ENCODE measurements at regions not wholly inside any gene's neighbourhood (a gene's known extent, or its start where the extent isn't known, plus 50 kb on each side); places are given as distances from the start of the nearest gene placed in this dataset.

- Mint-ChIP-seq H3K36me3 (ENCODE audit: low read depth) (no peaks in the 10 kb centered on the region), H3K4me3 (no peak overlapping the region), H3K9me3 (no peaks in the 10 kb centered on the region), H3K27ac (no peak overlapping the region), H3K4me1 (ENCODE audit: low read depth) (peaks cover 3% of the 10 kb centered on the region), H3K27me3 (ENCODE audit: low read depth) (peaks cover 7% of the 10 kb centered on the region)
Measured at GRCh38 chr9:588981-589380, 252.5 kb upstream of the DMRT1 start.

- Mint-ChIP-seq H3K27ac (no peak overlapping the region), H3K4me1 (ENCODE audit: low read depth) (peaks cover 3% of the 10 kb centered on the region), H3K4me3 (no peak overlapping the region), H3K27me3 (ENCODE audit: low read depth) (peaks cover 12% of the 10 kb centered on the region), H3K36me3 (ENCODE audit: low read depth) (no peaks in the 10 kb centered on the region), H3K9me3 (no peaks in the 10 kb centered on the region)
Measured at GRCh38 chr9:589723-590122, 251.8 kb upstream of the DMRT1 start.

DNA sequence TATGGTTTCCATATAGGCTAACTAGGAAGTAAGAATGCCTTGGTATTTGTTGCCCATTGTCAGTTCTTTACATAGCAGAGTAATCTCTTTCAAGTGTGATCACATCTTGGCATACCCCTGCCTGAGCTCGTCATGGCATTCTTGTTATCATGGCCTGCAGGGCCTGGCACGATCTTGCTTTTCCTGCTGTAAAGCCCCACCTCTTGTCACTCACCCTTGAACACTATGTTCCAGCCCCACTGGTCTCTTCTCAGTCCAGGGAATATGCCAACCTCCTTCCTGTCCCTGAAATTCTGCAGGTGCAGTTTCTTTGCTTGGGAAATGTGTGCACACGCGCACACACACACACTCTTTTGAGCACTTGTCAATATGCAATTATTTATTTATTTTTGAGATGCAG lies 250.2 kb upstream of the DMRT1 start:
- Mint-ChIP-seq H3K4me3 (no peak overlapping the region), H3K9me3 (no peaks in the 10 kb centered on the region), H3K27ac (no peak overlapping the region), H3K4me1 (ENCODE audit: low read depth) (peaks cover 3% of the 10 kb centered on the region), H3K36me3 (ENCODE audit: low read depth) (no peaks in the 10 kb centered on the region), H3K27me3 (ENCODE audit: low read depth) (peaks cover 15% of the 10 kb centered on the region)

DNA sequence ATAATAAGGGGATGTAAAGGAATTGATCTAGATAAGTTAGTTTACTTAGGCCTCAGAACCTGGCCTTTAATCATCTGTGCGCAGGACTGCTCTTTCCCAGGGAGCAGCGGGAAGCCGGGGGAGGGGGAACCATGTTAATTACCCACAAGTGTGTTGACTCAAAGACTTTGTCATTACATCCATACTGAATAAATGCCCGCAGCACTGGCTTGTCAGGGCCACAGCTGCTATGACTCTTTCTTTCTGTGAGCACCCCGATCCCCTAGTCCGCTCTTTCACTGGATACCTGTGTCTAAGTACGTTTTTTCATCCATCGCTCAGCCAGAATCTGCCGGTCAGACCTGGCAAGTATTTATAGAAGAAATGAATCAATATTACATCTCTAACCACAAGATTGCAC lies 249.3 kb upstream of the DMRT1 start:
- Mint-ChIP-seq H3K4me1 (ENCODE audit: low read depth) (peaks cover 3% of the 10 kb centered on the region), H3K27ac (no peak overlapping the region), H3K9me3 (no peaks in the 10 kb centered on the region), H3K27me3 (ENCODE audit: low read depth) (peaks cover 15% of the 10 kb centered on the region), H3K4me3 (no peak overlapping the region), H3K36me3 (ENCODE audit: low read depth) (no peaks in the 10 kb centered on the region)

- no peaks in the 10 kb centered on the region for H3K36me3 Mint-ChIP-seq (ENCODE audit: low read depth)
- H3K27me3 Mint-ChIP-seq (ENCODE audit: low read depth), result peaks cover 15% of the 10 kb centered on the region
- H3K4me1 Mint-ChIP-seq (ENCODE audit: low read depth), result peaks cover 3% of the 10 kb centered on the region
- H3K9me3 Mint-ChIP-seq, result no peaks in the 10 kb centered on the region
- no peak overlapping the region for H3K4me3 Mint-ChIP-seq
- no peak overlapping the region for H3K27ac Mint-ChIP-seq
Measured at GRCh38 chr9:592733-593132, 248.8 kb upstream of the DMRT1 start.

DNA sequence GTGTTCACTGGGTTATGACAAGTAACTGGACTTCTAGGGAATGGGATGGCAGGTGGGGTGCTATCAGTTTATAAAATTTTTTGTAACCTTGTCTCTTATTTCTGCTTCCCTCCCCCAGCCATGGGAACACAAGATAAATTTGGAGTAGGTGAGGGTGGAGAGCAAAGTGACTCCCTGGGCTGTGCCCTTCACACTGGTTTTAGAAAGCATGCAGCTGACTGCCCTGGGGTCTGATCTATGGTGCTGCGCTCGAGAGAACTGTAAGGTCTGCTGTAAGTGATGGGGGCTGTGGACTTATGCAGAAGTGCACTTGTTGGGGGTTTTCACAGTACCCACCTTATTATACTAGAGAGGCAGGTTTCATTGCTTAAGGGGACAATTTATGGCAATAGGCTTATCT lies 247.7 kb upstream of the DMRT1 start:
- H3K4me3 Mint-ChIP-seq, result no peak overlapping the region
- peaks cover 3% of the 10 kb centered on the region for H3K4me1 Mint-ChIP-seq (ENCODE audit: low read depth)
- peaks cover 19% of the 10 kb centered on the region for H3K27me3 Mint-ChIP-seq (ENCODE audit: low read depth)
- no peaks in the 10 kb centered on the region for H3K36me3 Mint-ChIP-seq (ENCODE audit: low read depth)
- H3K9me3 Mint-ChIP-seq, result no peaks in the 10 kb centered on the region
- H3K27ac Mint-ChIP-seq, result no peak overlapping the region

DNA sequence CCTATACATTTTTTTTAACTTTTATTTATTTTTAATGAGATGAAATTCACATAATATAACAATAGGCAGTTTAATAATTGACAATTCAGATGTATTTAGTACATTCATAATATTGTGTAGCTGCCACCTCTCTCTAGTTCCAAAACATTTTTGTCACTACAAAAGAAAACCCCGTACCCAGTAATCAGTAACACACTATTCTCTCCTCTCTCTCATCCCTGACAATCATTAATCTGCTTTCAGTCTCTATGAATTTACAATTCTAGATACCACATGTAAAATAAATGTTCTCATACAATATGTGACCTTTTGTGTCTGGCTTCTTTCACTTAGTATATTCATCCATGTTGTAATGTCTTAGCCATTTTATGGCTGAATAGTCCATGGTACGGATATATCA lies 244.8 kb upstream of the DMRT1 start:
- H3K27me3 Mint-ChIP-seq (ENCODE audit: low read depth), result peaks cover 19% of the 10 kb centered on the region
- no peaks in the 10 kb centered on the region for H3K36me3 Mint-ChIP-seq (ENCODE audit: low read depth)
- H3K4me3 Mint-ChIP-seq, result no peak overlapping the region

DNA sequence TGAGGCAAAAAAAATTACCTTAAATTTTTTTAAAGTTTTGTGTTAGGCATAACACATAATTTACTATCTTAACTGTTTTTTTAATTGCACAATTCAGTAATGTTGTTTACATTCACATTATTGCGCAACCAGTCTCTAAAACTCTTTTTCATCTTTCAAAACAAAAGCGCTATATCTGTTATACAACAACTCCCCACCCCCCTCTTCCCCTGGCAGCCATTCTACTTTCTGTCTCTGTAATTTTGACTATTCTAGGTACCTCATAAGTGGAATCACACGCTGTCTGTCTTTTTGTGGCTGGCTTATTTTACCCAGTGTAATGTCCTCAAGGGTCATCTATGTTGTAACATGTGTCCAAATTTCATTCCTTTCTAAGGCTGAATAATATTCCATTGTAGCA lies 241.5 kb upstream of the DMRT1 start:
- H3K4me1 Mint-ChIP-seq (ENCODE audit: low read depth), result no peaks in the 10 kb centered on the region
- no peaks in the 10 kb centered on the region for H3K36me3 Mint-ChIP-seq (ENCODE audit: low read depth)
- peaks cover 7% of the 10 kb centered on the region for H3K27me3 Mint-ChIP-seq (ENCODE audit: low read depth)
- H3K27ac Mint-ChIP-seq, result no peak overlapping the region
- H3K9me3 Mint-ChIP-seq, result no peaks in the 10 kb centered on the region
- H3K4me3 Mint-ChIP-seq, result no peak overlapping the region

More for the DNA sequence above, 244.8 kb upstream of the DMRT1 start:
- Mint-ChIP-seq H3K27ac (no peak overlapping the region), H3K4me1 (ENCODE audit: low read depth) (no peaks in the 10 kb centered on the region), H3K9me3 (no peaks in the 10 kb centered on the region)

GRCh38 chr9:602716-603115 lies 238.8 kb upstream of the DMRT1 start:
- Mint-ChIP-seq H3K4me3 (no peak overlapping the region), H3K4me1 (ENCODE audit: low read depth) (no peaks in the 10 kb centered on the region), H3K27me3 (ENCODE audit: low read depth) (peaks cover 4% of the 10 kb centered on the region), H3K9me3 (no peaks in the 10 kb centered on the region), H3K36me3 (ENCODE audit: low read depth) (no peaks in the 10 kb centered on the region), H3K27ac (no peak overlapping the region)

DNA sequence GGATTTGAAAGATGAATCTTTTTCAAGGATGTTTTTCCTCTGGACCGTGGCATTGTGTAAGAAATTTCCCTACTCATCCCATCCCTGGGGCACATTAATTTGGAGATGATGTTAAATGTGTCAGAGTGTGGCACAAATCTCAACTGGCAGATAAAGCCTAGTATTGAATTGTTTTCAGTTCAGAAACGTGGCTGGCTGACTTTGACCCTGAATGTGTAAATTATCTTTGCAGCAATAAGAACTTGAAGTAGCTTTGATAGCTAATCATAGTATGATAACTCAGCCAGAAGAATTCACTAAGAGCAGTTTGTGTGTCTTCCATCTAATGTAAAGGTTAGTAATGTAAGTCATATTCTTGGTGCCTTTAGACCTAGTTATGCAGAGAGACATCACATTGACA lies 238.4 kb upstream of the DMRT1 start:
- Mint-ChIP-seq H3K36me3 (ENCODE audit: low read depth) (no peaks in the 10 kb centered on the region), H3K4me1 (ENCODE audit: low read depth) (no peaks in the 10 kb centered on the region), H3K27ac (no peak overlapping the region), H3K27me3 (ENCODE audit: low read depth) (peaks cover under 1% of the 10 kb centered on the region), H3K4me3 (no peak overlapping the region), H3K9me3 (no peaks in the 10 kb centered on the region)

DNA sequence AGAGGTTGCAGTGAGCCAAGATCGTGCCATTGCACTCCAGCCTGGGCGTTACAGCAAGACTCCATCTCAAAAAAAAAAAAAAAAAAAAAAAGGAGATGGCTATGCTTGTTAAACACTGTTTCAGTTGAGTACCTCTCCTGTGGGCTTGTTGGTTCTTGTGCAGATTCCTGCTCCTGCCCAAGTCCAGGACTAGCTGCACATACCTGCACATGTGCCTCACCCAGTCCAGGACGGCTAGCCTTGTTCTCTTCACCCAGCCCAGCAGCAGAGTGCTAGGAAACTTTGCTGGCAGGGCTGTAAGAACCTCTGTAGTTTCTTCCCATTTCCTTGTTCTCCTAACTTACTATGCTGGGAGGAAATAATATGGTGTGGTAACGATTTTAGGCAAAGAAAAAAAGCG lies 234.1 kb upstream of the DMRT1 start:
- Mint-ChIP-seq H3K27me3 (ENCODE audit: low read depth) (no peaks in the 10 kb centered on the region), H3K36me3 (ENCODE audit: low read depth) (no peaks in the 10 kb centered on the region), H3K27ac (no peak overlapping the region), H3K4me1 (ENCODE audit: low read depth) (no peaks in the 10 kb centered on the region), H3K9me3 (no peaks in the 10 kb centered on the region), H3K4me3 (no peak overlapping the region)

DNA sequence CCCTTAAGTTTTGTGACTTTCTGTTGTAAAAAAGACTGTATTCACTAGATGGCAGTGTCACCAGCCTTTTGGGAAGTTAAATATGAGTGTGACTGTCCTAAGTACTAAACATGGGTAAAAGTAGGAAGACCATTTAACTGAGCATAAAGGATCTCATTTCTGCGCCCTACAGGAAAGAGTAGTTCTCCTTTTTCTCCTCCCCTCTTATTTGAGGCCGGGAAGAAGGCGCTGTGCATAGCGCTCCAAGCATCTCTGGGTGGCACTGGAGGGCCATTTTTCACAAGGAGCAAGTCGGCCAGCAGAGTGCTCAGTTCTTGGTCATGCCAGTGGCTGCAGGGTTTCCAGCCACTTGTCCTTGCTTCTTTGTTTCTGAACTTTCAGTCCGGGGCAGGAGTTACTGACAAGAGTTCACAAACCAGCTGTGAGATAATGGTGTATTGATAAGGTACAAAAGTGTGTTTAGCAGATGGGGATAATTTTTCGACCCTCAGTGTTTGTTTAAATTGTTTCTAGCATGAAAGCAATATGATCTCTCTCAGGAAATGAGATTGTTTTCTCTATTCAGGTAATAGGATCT lies 227.6 kb upstream of the DMRT1 start:
- H3K36me3 Mint-ChIP-seq (ENCODE audit: low read depth), result no peaks in the 10 kb centered on the region
- H3K9me3 Mint-ChIP-seq, result no peaks in the 10 kb centered on the region
- no peak overlapping the region for H3K27ac Mint-ChIP-seq
- H3K4me1 Mint-ChIP-seq (ENCODE audit: low read depth), result peaks cover 3% of the 10 kb centered on the region
- H3K27me3 Mint-ChIP-seq (ENCODE audit: low read depth), result no peaks in the 10 kb centered on the region
- no peak overlapping the region for H3K4me3 Mint-ChIP-seq

GRCh38 chr9:614431-614830 lies 227.1 kb upstream of the DMRT1 start:
- peaks cover 3% of the 10 kb centered on the region for H3K4me1 Mint-ChIP-seq (ENCODE audit: low read depth)
- H3K9me3 Mint-ChIP-seq, result no peaks in the 10 kb centered on the region
- no peak overlapping the region for H3K27ac Mint-ChIP-seq
- H3K36me3 Mint-ChIP-seq (ENCODE audit: low read depth), result no peaks in the 10 kb centered on the region
- no peaks in the 10 kb centered on the region for H3K27me3 Mint-ChIP-seq (ENCODE audit: low read depth)
- H3K4me3 Mint-ChIP-seq, result no peak overlapping the region

DNA sequence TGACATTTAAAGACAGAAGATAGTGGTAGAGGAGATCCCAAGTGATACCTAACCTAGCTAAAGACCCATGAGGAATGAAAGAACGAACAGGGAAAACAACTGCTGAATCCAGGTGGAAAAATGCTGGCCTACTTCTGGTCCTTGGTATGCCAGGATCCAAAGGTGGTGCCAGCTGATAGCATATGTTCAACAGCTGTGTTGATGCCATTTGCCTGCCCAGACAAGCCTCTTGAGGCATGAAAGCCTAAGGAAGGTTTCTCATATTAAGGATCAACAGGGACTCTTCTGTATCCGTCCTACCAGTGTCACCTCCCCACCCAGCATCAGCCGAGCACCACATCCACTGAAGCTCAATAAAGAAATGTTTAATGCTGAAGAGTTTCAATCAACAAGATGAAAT lies 225.7 kb upstream of the DMRT1 start:
- Mint-ChIP-seq H3K27me3 (ENCODE audit: low read depth) (no peaks in the 10 kb centered on the region), H3K4me3 (no peak overlapping the region), H3K27ac (no peak overlapping the region)

DNA sequence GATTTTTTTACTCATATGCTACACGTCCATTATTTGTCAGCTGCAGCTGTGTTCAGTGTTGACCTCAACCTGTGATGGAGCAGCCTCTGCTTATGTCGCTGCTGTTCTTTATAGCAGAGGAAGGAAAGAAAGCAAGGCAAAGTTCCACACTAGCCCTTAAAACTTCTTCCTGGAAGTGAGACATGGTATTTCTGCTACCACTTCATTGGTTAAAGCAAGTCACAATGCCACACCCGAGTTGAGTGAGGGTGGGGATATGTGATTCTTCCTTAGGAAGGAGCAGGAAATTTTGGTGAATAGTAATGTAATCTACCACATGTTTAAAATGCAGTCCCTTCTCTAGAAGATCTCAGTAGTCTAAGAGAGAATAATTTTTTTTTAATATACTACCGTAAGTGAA lies 224.8 kb upstream of the DMRT1 start:
- no peak overlapping the region for H3K4me3 Mint-ChIP-seq
- no peaks in the 10 kb centered on the region for H3K36me3 Mint-ChIP-seq (ENCODE audit: low read depth)
- H3K27ac Mint-ChIP-seq, result no peak overlapping the region
- no peaks in the 10 kb centered on the region for H3K27me3 Mint-ChIP-seq (ENCODE audit: low read depth)
- no peaks in the 10 kb centered on the region for H3K9me3 Mint-ChIP-seq
- peaks cover 3% of the 10 kb centered on the region for H3K4me1 Mint-ChIP-seq (ENCODE audit: low read depth)

More for the DNA sequence above, 225.7 kb upstream of the DMRT1 start:
- Mint-ChIP-seq H3K36me3 (ENCODE audit: low read depth) (no peaks in the 10 kb centered on the region), H3K4me1 (ENCODE audit: low read depth) (peaks cover 3% of the 10 kb centered on the region), H3K9me3 (no peaks in the 10 kb centered on the region)

- H3K4me3 Mint-ChIP-seq, result no peak overlapping the region
Measured at GRCh38 chr9:617445-618085, 223.9 kb upstream of the DMRT1 start.

More at GRCh38 chr9:617445-618085, 223.9 kb upstream of the DMRT1 start:
- Mint-ChIP-seq H3K27ac (no peak overlapping the region), H3K36me3 (ENCODE audit: low read depth) (no peaks in the 10 kb centered on the region), H3K27me3 (ENCODE audit: low read depth) (no peaks in the 10 kb centered on the region), H3K4me1 (ENCODE audit: low read depth) (peaks cover 3% of the 10 kb centered on the region), H3K9me3 (no peaks in the 10 kb centered on the region)

Data from T-helper 1 cell treated with Interleukin-12 subunit alpha and Interleukin-12 subunit beta and Interleukin-4 antibody, amounts not matched to agents 30 μg/mL and 1 μg/mL, for 36 hours (primary cell).